Hepatocyte (in vitro differentiated cells): ENCODE measurements at regions not wholly inside any gene's neighbourhood (a gene's known extent, or its start where the extent isn't known, plus 50 kb on each side); places are given as distances from the start of the nearest gene placed in this dataset.

Source experiments
- CTCF ChIP-seq: fragments of 200-600 bp; sonication (generic); IDR thresholded peaks from 2 replicates; pipeline ENCODE4 v1.5.1; 2016; ENCODE audit warnings: antibody characterized with exemption, mild to moderate bottlenecking; ENCODE audit not compliant: poor library complexity
- EZH2 ChIP-seq: fragments of 200-600 bp; sonication (generic); IDR thresholded peaks from 2 replicates; pipeline ENCODE4 v1.6.1; 2016; ENCODE audit warnings: antibody characterized with exemption, mild to moderate bottlenecking, borderline replicate concordance
- EZH2phosphoT487 ChIP-seq: fragments of 200-600 bp; sonication (generic); IDR thresholded peaks from one replicate; pipeline ENCODE4 v1.6.1; 2018; ENCODE audit warnings: antibody characterized with exemption, mild to moderate bottlenecking, low read depth, moderate library complexity; ENCODE audit not compliant: unreplicated experiment, severe bottlenecking

DNA sequence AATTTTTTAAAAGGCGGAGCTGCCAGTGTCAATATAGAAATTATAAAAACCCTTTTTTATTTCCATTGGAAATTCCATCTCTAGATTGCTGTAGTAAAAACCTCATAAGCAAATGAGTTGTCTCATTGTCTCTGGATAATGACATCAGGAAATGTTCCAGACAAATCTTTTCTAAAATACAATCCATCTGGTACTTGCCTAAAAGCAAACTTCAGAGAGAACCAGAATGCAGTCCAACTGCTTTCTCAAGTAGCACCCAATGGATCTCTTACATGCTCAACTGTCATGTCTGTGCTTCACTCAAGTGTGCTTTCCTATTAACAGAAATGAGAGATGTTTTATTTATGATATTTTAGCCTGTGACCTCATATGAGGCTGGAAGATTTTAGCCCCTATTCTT lies 399.6 kb upstream of the NDST3 start:
- TF ChIP-seq CTCF (no peak), EZH2phosphoT487 (no peak), EZH2 (no peak)
